Activated T-helper 1 cell treated with anti-CD3 and anti-CD28 coated beads, Interleukin-12 subunit alpha, Interleukin-12 subunit beta, Interleukin-2, Interleukin-4 antibody, amounts not matched to agents 30 ng/mL and 10 ng/mL and 1 ng/mL, durations not matched to agents 14 hours and 24 hours and 36 hours (primary cell): ENCODE measurements at regions not wholly inside any gene's neighbourhood (a gene's known extent, or its start where the extent isn't known, plus 50 kb on each side); places are given as distances from the start of the nearest gene placed in this dataset.

Experiments
- DNase-seq: peaks from one replicate; pipeline ENCODE4 v3.0.0; 2021; ENCODE audit warnings: low spot score
- H3K27ac Mint-ChIP-seq: one replicate; pipeline ENCODE4 v1.8.0; 2021; ENCODE audit warnings: mild to moderate bottlenecking, mixed read lengths
- H3K27me3 Mint-ChIP-seq: one replicate; pipeline ENCODE4 v1.8.0; 2022; ENCODE audit warnings: mild to moderate bottlenecking, moderate library complexity, mixed read lengths; ENCODE audit not compliant: insufficient read depth
- H3K36me3 Mint-ChIP-seq: one replicate; pipeline ENCODE4 v1.8.0; 2021; ENCODE audit warnings: low read depth, mixed read lengths
- H3K4me1 Mint-ChIP-seq: one replicate; pipeline ENCODE4 v1.8.0; 2021; ENCODE audit warnings: low read depth, mixed read lengths
- H3K4me3 Mint-ChIP-seq: one replicate; pipeline ENCODE4 v1.8.0; 2021; ENCODE audit warnings: mild to moderate bottlenecking, moderate library complexity, mixed read lengths
- H3K9me3 Mint-ChIP-seq: one replicate; pipeline ENCODE4 v1.8.0; 2021; ENCODE audit warnings: mixed read lengths
- intact Hi-C: fragments of 100-400 bp; cut with micrococcal nuclease; formaldehyde crosslinking; loops from one replicate; pipeline ENCODE4 v1.15.1; 2024

- no peak for DNase-seq
- Mint-ChIP-seq H3K4me3 (no peak overlapping the region), H3K36me3 (no peaks in the 10 kb centered on the region), H3K4me1 (peaks cover 35% of the 10 kb centered on the region), H3K9me3 (no peaks in the 10 kb centered on the region), H3K27me3 (peaks cover 1% of the 10 kb centered on the region), H3K27ac (no peak overlapping the region)
- intact Hi-C loops = loop anchor here (2.0 to 10.0 kb wide), 4 partner anchors 103 to 1137 kb away; no protein-coding TSS in a partner anchor
Observed at GRCh38 chr15:69577397-69577796, 124.8 kb downstream of the RPLP1 start.

GRCh38 chr15:69578252-69578651 is 125.6 kb downstream of the RPLP1 start:
- H3K4me3 Mint-ChIP-seq = no peak overlapping the region
- no peaks in the 10 kb centered on the region for H3K36me3 Mint-ChIP-seq
- intact Hi-C loops = loop anchor here (10.0 kb wide), 3 partner anchors 103 to 1137 kb away; no protein-coding TSS in a partner anchor
- peaks cover 35% of the 10 kb centered on the region for H3K4me1 Mint-ChIP-seq
- H3K27ac Mint-ChIP-seq = no peak overlapping the region
- no peak for DNase-seq
- H3K9me3 Mint-ChIP-seq = no peaks in the 10 kb centered on the region
- H3K27me3 Mint-ChIP-seq = no peaks in the 10 kb centered on the region

GRCh38 chr15:69578787-69579583 is 126.4 kb downstream of the RPLP1 start:
- Mint-ChIP-seq H3K4me1 (peaks cover 36% of the 10 kb centered on the region), H3K4me3 (no peak overlapping the region), H3K27ac (no peak overlapping the region), H3K27me3 (no peaks in the 10 kb centered on the region), H3K36me3 (no peaks in the 10 kb centered on the region), H3K9me3 (no peaks in the 10 kb centered on the region)
- intact Hi-C loops = loop anchor here (10.0 kb wide), 3 partner anchors 104 to 1136 kb away; no protein-coding TSS in a partner anchor
- no peak for DNase-seq

GRCh38 chr15:69579950-69580618 is 127.5 kb downstream of the RPLP1 start:
- H3K27me3 Mint-ChIP-seq = no peaks in the 10 kb centered on the region
- peaks cover 28% of the 10 kb centered on the region for H3K4me1 Mint-ChIP-seq
- DNase-seq = no peak
- H3K9me3 Mint-ChIP-seq = no peaks in the 10 kb centered on the region
- H3K4me3 Mint-ChIP-seq = no peak overlapping the region
- intact Hi-C loops = loop anchor here (10.0 kb wide), 3 partner anchors 105 to 1135 kb away; no protein-coding TSS in a partner anchor
- H3K27ac Mint-ChIP-seq = no peak overlapping the region
- no peaks in the 10 kb centered on the region for H3K36me3 Mint-ChIP-seq

GRCh38 chr15:69583626-69584025 is 131.0 kb downstream of the RPLP1 start:
- intact Hi-C loops = no loop called here
- no peak overlapping the region for H3K4me3 Mint-ChIP-seq
- H3K9me3 Mint-ChIP-seq = no peaks in the 10 kb centered on the region
- H3K27me3 Mint-ChIP-seq = no peaks in the 10 kb centered on the region
- peaks cover 21% of the 10 kb centered on the region for H3K4me1 Mint-ChIP-seq
- no peak overlapping the region for H3K27ac Mint-ChIP-seq
- no peak for DNase-seq
- no peaks in the 10 kb centered on the region for H3K36me3 Mint-ChIP-seq

- intact Hi-C loops = no loop called here
- no peaks in the 10 kb centered on the region for H3K36me3 Mint-ChIP-seq
- no peak overlapping the region for H3K4me3 Mint-ChIP-seq
- H3K4me1 Mint-ChIP-seq = peaks cover 23% of the 10 kb centered on the region
- H3K27me3 Mint-ChIP-seq = no peaks in the 10 kb centered on the region
- DNase-seq = no peak
- H3K9me3 Mint-ChIP-seq = no peaks in the 10 kb centered on the region
- no peak overlapping the region for H3K27ac Mint-ChIP-seq
Observed at GRCh38 chr15:69585937-69586336, 133.3 kb downstream of the RPLP1 start.

GRCh38 chr15:69586721-69587120 is 134.1 kb downstream of the RPLP1 start:
- H3K9me3 Mint-ChIP-seq = no peaks in the 10 kb centered on the region
- H3K36me3 Mint-ChIP-seq = no peaks in the 10 kb centered on the region
- no peak overlapping the region for H3K27ac Mint-ChIP-seq
- H3K4me1 Mint-ChIP-seq = peaks cover 23% of the 10 kb centered on the region
- no peak overlapping the region for H3K4me3 Mint-ChIP-seq
- intact Hi-C loops = no loop called here
- no peak for DNase-seq
- H3K27me3 Mint-ChIP-seq = no peaks in the 10 kb centered on the region

GRCh38 chr15:69587723-69588426 is 135.3 kb downstream of the RPLP1 start:
- Mint-ChIP-seq H3K4me3 (no peak overlapping the region), H3K36me3 (no peaks in the 10 kb centered on the region), H3K9me3 (no peaks in the 10 kb centered on the region), H3K4me1 (peaks cover 23% of the 10 kb centered on the region), H3K27me3 (peaks cover 3% of the 10 kb centered on the region), H3K27ac (no peak overlapping the region)
- intact Hi-C loops = no loop called here
- no peak for DNase-seq

GRCh38 chr15:69590201-69590710 is 137.6 kb downstream of the RPLP1 start:
- DNase-seq = no peak
- no peak overlapping the region for H3K27ac Mint-ChIP-seq
- intact Hi-C loops = no loop called here
- H3K9me3 Mint-ChIP-seq = no peaks in the 10 kb centered on the region
- peaks cover 11% of the 10 kb centered on the region for H3K27me3 Mint-ChIP-seq
- no peak overlapping the region for H3K4me3 Mint-ChIP-seq
- H3K36me3 Mint-ChIP-seq = no peaks in the 10 kb centered on the region
- H3K4me1 Mint-ChIP-seq = peaks cover 12% of the 10 kb centered on the region

GRCh38 chr15:69590932-69591524 is 138.4 kb downstream of the RPLP1 start:
- H3K27ac Mint-ChIP-seq = no peak overlapping the region
- H3K4me3 Mint-ChIP-seq = no peak overlapping the region
- peaks cover 12% of the 10 kb centered on the region for H3K4me1 Mint-ChIP-seq
- no peaks in the 10 kb centered on the region for H3K36me3 Mint-ChIP-seq
- peaks cover 13% of the 10 kb centered on the region for H3K27me3 Mint-ChIP-seq
- DNase-seq = no peak
- intact Hi-C loops = no loop called here
- H3K9me3 Mint-ChIP-seq = no peaks in the 10 kb centered on the region

GRCh38 chr15:69591905-69592508 is 139.4 kb downstream of the RPLP1 start:
- H3K9me3 Mint-ChIP-seq = no peaks in the 10 kb centered on the region
- DNase-seq = no peak
- intact Hi-C loops = no loop called here
- H3K4me3 Mint-ChIP-seq = no peak overlapping the region
- H3K27ac Mint-ChIP-seq = no peak overlapping the region
- H3K36me3 Mint-ChIP-seq = no peaks in the 10 kb centered on the region
- peaks cover 12% of the 10 kb centered on the region for H3K4me1 Mint-ChIP-seq
- peaks cover 13% of the 10 kb centered on the region for H3K27me3 Mint-ChIP-seq

- peaks cover 13% of the 10 kb centered on the region for H3K27me3 Mint-ChIP-seq
- H3K9me3 Mint-ChIP-seq = no peaks in the 10 kb centered on the region
- H3K36me3 Mint-ChIP-seq = no peaks in the 10 kb centered on the region
- no peak overlapping the region for H3K4me3 Mint-ChIP-seq
- H3K27ac Mint-ChIP-seq = no peak overlapping the region
- DNase-seq = no peak
- intact Hi-C loops = no loop called here
- H3K4me1 Mint-ChIP-seq = peaks cover 9% of the 10 kb centered on the region
Observed at GRCh38 chr15:69592954-69593353, 140.3 kb downstream of the RPLP1 start.
